B cell (primary cell): ENCODE measurements at regions not wholly inside any gene's neighbourhood (a gene's known extent, or its start where the extent isn't known, plus 50 kb on each side); places are given as distances from the start of the nearest gene placed in this dataset.

Experiments used
- CTCF ChIP-seq: fragments of 200-600 bp; IDR thresholded peaks from one replicate; pipeline ENCODE4 v1.8.0; 2022; ENCODE audit warnings: antibody characterized with exemption, mild to moderate bottlenecking
- EZH2 ChIP-seq: IDR thresholded peaks from 2 replicates; pipeline ENCODE4 v1.6.1; 2012; ENCODE audit warnings: borderline replicate concordance, low read depth, mild to moderate bottlenecking, moderate library complexity, low read length; ENCODE audit not compliant: insufficient read depth, poor library complexity, severe bottlenecking

GRCh38 chr4:35217331-35217730 is 1027.0 kb downstream of the ARAP2 start:
- TF ChIP-seq CTCF (no peak), EZH2 (no peak)
